CD4-positive, alpha-beta T cell treated with Interferon alpha-2 for 1 hour (primary cell): ENCODE measurements at regions not wholly inside any gene's neighbourhood (a gene's known extent, or its start where the extent isn't known, plus 50 kb on each side); places are given as distances from the start of the nearest gene placed in this dataset.

Experiments used
- DNase-seq, 2 donors: peaks; one replicate each; pipeline ENCODE4 v3.0.0-alpha.2; 2020 to 2022

GRCh38 chr19:29439021-29439420, 86.8 kb upstream of the VSTM2B start:
- no peak for DNase-seq

GRCh38 chr19:29439688-29440550, 85.9 kb upstream of the VSTM2B start:
- no peak for DNase-seq

GRCh38 chr19:29442094-29442493, 83.7 kb upstream of the VSTM2B start:
- DNase-seq = no peak

- no peak for DNase-seq
These were observed 82.9 kb upstream of the VSTM2B start for GRCh38 chr19:29442910-29443309.

- no peak for DNase-seq
These were observed 80.5 kb upstream of the VSTM2B start for GRCh38 chr19:29445246-29445645.

- DNase-seq = no peak
These were observed 79.4 kb upstream of the VSTM2B start for GRCh38 chr19:29446361-29446760.

- no peak for DNase-seq
These were observed 77.7 kb upstream of the VSTM2B start for GRCh38 chr19:29448046-29448445.

GRCh38 chr19:29449371-29449770, 76.4 kb upstream of the VSTM2B start:
- no peak for DNase-seq

- no peak for DNase-seq
These were observed 75.5 kb upstream of the VSTM2B start for GRCh38 chr19:29450306-29450705.

- no peak for DNase-seq
These were observed 75.0 kb upstream of the VSTM2B start for GRCh38 chr19:29450812-29451211.

GRCh38 chr19:29454109-29454508, 71.7 kb upstream of the VSTM2B start:
- DNase-seq = no peak

- DNase-seq = no peak
These were observed 68.4 kb upstream of the VSTM2B start for GRCh38 chr19:29457413-29457812.

GRCh38 chr19:29467824-29468401, 57.9 kb upstream of the VSTM2B start:
- DNase-seq = peak in 1 of 2 donors; percentile 26

- DNase-seq = no peak
These were observed 50.3 kb upstream of the VSTM2B start for GRCh38 chr19:29475469-29475868.
